Fibroblast of upper back skin (primary cell): ENCODE measurements at regions not wholly inside any gene's neighbourhood (a gene's known extent, or its start where the extent isn't known, plus 50 kb on each side); places are given as distances from the start of the nearest gene placed in this dataset.
"Not testable (repeated sequence)": the region's sequence is repeated elsewhere in the genome, so short reads cannot be mapped to it uniquely, and the experiment has no call there.

Experiments used
- DNase-seq: peaks from one replicate; pipeline ENCODE4 v3.0.0-alpha.2; 2013

DNA sequence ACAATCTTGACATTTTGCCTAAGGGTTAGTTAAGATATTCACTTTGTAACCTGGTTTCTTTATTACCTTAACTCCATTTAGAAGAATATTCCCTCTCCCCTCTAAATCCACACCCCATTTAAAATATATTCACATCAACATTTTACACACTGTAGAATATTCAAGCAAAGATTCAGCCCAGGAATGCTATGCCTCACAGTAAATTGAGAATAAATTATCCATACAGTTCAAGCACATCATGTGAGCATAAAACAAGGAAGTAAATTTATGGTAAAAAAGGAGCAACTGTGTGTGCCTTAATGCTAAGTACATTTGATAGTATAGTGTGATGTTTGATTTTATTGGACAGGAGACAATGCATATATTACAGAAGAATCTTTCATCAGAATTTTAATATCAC lies 806.6 kb upstream of the KIF2B start:
- DNase-seq, result no peak

DNA sequence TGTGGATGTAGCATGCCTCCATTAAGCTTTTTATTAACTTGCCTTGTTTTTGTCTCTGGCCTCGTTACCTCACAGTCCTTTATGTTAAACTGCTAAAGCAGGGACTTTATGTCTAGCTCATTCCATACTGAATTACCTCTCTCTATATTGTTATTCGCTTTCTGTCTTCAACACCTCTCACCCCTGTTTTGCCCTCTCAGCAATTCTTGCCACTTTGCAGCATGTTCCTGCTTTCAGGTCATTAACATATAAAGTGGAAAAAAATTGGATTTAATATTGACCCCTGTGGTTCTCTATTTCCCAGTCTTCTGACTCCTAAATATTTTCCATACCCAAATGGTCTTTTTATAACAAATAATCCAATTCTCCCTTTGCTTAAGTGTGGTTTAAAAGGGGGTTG lies 810.4 kb upstream of the KIF2B start:
- DNase-seq, result no peak

DNA sequence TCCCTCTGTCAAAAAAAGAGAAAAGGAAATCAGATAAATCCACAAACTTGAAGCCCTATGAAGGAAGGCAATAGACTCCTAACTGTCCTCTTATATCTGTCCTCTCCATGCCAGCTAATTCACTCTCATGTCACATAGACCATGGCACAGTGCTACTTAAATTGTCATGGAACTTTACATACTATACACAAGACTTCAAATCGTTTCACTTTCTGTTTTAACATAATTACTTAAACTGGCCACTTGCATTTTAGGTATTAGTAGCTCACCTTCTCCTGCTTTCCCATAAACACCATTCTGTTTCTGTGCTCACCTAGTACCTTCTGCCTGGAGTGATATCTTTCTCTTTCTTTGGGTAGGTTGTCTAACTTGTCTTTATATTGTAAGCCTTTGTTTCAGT lies 816.7 kb upstream of the KIF2B start:
- DNase-seq, result no peak

DNA sequence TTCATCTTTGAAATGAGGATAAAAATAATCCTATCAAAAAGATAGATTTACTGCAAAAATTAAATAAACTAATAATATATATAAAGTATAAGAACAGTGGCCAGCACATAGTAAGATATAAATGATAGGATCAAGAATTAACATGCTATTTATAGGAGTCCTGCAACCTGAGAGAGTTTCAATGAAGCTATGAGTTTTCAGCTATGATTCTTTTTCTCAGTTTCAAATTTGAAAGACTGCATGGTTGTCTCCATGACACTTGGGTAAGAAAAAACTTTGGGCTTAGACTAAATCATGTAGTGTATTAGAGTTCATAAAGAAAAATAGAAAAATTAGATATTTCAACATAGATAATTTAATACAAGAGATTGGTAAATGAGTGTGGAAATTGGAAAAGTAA lies 817.8 kb upstream of the KIF2B start:
- DNase-seq, result no peak

DNA sequence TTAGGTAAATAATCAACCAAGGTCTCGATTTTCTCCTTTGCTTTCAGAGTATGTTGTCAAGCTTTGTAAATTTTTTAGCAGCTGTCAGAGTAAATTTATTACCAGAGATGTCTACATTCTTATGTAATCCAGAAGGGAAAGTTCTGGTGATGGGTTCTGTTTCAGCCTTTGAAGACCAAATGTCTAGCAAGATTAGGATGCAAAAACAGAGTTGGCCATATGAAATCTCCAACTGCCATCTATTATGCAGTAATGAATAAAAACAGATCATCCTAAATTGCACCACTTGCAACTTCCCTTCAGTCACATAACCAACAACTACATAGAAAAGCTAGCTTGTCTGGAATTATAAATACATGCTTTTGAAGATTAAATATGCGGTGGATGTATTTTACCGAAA lies 826.8 kb upstream of the KIF2B start:
- no peak for DNase-seq

DNA sequence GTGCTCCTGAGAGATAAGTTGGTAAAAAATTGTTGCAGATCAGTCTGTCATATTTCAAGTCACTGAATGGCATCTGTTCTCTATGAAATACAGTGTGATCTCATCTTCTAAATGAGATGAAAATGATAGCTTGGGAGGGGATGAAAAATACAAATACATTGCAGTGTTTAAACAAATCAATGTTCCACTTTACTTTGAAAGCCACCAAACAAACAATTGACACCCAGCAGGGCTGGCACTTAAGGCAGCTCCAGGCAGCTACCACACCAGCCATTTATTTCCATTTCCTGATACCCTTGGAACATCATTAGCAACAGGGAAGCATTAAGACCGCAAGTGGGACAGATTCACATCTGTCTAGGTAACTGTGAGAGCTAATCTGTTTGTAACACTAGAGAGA lies 827.6 kb upstream of the KIF2B start:
- DNase-seq, result no peak

DNA sequence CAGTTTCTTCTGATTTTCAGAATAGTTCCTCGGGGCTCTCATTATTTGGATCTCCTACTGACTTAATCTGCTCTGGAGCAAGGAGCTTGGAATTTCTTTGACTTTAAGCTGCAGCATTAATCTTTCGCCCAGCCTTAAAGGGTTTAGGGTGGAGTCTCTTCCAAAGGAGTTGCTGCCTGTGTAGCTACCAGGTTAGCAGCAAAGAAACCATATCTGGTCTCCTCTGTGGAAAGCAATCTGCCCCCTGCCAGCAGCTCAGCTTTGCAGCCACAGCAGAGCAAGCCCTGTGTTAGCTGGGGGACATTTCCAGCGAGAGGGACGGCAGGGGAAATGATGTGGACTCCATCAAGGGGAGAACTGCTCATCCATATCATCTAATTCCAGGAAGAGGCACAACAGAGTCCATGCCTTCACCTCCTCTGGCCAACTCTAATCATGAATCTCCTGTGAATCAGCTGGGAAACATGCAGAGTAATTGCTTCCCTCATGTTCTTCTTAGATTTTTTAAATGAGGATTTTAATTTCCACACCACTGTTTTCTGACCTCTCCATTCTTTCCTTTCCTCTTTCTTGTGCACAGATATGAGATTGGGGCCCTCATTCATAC lies 827.6 kb upstream of the CA10 start:
- no peak for DNase-seq

DNA sequence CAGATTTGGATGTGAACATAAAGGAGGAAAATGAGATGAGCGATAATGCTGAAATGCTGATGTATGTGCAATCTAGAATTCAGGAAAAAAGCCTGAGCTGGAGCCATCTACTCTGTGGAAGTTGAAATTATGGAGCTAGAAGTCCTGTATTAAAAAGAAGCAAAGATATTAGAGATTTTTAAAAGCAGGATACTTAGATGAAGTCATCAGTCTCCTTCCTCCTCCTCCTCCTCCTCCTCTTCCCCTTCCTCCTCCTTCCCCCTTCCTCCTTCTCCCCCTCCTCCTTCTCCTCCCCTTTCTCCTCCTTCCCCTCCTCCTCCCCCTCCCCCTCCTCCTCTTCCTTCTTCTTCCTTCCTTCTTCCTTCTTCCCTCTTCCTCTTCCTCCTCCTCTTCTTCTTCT lies 823.8 kb upstream of the CA10 start:
- no peak for DNase-seq

DNA sequence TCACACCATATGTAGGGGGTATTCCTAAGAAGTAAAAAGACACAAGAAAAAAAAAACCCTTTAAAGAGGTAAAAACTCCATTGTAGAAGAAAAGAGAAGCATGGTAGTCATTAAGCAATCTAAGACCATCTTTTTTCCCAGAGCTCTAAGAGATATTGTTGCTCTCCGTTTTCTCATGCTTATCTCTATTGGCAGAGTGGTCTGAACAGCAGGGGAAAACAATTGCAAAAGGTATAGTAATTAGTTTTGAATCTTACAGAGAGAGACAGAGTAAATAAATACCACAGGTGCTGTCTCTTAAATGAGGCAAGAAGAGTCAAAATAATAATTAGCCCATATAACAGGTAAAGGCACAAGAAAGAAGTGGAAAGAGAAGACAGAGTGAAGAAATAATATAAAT lies 821.4 kb upstream of the CA10 start:
- DNase-seq, result no peak

DNA sequence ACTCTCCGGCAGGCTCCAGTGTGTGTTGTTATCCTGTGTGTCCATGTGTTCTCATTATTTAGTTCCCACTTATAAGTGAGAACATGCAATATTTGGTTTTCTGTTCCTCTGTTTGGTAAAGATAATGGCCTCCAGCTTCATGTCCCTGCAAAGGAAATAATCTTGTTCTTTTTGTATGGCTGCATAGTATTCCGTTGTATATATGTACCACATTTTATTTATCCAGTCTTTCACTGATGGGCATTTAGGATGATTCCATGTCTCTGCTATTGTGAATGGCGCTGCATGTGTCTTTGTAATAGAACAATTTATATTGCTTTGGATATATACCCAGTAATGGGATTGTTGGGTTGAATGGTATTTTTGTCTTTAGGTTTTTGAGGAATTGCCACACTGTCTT lies 807.3 kb upstream of the CA10 start:
- no peak for DNase-seq

DNA sequence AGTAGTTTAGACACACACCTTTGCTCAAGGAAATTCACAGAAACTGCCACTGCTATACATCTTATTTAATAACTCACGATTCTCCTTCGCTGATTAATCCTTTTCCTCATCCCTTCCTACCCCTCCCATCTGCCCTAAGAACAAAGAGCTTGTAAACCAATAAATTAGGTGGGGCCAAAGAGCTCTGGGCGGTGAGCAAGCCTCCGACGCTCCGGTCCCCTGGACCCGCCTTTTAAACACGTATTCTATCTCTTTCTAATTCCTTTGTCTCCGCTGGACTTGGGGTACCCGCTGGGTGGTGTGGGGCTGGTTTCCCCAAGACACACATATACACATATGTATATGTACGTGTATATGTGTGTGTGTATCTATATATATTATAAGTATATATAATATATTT lies 803.2 kb upstream of the CA10 start:
- DNase-seq, result not testable (repeated sequence)

DNA sequence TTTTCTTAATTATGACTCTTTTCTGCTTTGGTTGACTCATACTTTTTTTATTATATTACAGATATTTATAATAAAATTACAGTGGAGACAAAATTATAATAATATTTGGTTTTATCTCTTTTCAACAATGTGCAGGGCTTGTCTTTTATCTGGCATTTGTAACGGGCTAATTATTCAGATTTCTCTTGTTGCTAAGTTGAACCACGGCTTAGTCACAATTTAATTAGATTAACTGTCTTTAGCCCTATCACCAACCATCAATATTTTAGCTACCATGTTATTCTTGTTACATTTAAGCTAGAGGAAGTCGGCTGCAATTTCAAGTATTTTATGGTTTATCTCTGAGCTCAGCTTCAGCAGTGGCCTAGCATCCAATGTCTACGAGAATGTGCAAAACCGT lies 798.9 kb upstream of the CA10 start:
- DNase-seq, result no peak

DNA sequence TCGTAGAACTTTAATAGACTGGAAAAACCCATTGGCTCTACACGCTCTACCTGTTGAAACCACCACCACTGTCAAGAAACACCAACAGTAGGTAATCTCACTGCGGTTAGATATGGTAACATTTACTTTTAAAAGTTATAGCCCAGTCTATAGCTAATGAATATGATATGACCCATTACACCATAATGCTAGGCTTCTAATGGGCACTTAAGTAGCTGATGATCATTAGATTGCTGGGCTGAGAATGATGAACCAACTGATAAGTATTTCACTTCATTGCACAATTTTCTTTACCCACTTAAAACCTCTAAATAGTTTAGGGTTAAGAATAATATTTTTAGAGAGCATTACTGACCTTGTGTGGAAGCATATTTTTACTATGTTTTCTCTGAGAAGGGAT lies 788.9 kb upstream of the CA10 start:
- no peak for DNase-seq

DNA sequence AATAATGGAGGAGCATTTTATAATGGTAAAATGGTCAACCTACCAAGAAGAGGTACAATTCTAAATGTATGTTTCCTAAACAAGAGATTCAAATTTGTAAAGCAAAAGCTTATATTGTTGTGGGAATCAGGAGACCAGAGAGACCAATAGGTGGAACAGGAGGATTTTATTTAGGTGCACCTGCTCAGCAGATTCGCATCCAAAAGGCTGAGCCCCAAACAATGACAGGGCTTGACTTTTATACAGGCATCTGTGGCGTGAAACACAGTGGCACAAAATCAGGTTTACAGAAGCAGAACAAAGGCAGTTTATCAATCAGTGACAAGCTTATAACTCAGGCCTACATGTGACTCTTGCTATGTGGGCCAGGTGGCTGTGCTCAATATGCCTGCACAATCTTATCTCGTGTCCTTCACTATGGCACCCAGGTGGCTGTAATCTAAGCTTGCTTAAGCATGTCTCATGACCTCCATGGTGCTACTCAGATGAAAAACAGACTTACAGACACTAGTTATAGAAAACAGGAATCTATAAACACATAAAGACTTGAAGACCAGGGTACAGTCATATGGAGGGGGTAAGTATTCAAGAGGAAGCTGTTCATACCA lies 780.2 kb upstream of the CA10 start:
- no peak for DNase-seq

DNA sequence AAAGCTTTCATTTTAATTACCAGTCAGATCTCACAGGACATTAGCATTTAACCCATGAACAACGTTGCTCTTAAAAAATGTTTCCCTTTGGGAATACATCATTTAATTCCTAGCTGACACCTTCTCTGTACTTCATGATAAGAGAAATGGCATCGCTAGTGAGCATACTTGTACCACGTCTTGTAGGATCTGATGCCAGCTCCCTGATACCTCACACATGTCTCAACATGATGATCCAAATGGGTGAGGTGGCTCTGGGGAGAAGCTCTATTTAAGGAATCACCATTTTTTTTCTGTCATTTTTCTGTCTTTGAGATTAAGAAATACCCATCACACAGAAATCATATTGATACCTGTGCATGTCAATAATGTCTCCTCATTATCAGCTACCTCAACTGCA lies 772.1 kb upstream of the CA10 start:
- no peak for DNase-seq

DNA sequence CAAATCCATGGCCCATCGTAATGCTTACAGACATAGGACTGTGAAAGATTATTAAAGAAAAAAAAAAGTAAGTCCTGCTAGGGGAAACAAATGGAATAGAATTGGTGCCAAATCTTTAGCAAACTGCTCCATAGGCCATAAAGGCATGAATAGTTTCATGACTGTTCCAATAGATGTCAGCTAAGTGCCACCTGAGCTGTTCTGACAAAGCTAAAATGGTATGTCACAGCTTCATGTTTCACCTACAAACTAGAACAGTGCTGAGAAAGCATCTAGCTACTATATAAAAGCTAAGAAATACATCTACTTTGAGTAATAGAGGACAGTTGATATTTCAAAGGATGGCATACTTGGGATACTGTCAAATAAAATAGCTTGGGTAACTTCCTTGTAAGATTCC lies 771.6 kb upstream of the CA10 start:
- no peak for DNase-seq

DNA sequence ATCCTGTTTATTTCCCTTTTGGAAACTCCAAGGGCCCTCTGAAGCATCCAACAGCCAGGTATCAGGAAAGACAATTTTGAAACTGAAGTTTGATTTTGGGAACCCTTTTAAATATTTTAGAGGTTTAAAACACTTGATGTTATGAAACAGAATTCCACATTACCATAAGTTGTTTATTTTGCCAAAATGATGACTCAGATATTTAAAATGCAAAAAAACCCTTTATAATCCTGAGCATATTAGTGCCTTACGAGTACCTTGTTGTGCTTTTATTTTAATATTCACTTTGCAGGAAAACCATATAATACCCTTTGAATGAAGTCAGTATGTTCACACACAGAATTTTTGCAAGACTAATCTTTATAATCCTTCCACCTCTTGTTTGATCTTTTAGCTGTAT lies 765.1 kb upstream of the CA10 start:
- DNase-seq, result no peak

DNA sequence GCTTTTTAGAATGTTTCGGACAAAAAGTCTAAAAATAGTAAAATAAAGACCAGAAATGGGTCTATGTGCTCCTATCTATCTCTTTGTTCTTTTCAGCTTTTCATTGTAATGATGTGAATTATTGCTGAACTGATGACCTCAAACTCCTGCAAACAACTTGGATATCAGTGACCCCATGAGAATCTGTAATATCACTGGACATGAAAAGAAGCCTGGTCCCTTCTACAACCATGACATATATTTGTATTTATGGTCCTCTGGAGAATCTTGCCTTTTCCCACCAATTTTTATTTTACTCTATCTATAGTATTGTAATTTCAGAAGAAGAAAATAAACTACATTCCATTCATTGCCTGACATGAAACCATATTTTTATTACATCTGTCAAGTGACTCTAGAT lies 740.7 kb upstream of the CA10 start:
- DNase-seq, result no peak

DNA sequence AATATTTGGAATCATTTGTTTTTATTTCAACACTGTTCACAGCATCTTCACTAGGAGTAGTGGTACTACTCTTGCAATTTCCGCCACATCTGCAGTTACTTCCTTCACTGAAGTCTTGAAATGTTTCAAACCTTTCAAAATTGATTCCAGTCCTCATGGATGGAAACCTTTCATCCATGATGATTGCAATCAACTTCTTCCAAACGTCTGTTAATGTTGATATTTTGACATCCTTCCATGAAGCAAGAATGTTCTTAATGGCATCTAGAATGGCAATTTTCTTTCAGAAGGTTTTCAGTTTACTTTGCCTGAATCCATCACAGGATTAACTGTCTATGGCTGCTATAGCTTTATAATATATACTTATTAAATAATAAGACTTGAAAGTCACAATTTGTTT lies 736.8 kb upstream of the CA10 start:
- no peak for DNase-seq

DNA sequence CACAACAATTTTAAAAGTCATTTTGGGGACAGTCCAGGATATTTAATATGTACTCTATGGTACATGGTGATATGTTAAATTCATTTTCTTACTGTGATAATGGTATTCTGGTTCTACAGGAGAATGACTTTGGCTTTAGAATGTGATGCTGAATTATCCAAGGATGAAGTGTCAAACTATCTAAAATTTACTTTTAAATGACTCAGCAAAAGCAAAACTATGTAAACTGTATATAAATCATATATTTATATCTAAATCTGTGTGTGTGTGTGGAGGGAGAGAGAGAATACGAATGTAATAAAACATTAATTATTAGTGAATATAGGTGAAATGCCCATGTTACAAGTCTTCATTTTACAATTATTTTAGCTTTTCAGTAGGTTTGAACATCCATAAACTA lies 733.8 kb upstream of the CA10 start:
- DNase-seq, result no peak

DNA sequence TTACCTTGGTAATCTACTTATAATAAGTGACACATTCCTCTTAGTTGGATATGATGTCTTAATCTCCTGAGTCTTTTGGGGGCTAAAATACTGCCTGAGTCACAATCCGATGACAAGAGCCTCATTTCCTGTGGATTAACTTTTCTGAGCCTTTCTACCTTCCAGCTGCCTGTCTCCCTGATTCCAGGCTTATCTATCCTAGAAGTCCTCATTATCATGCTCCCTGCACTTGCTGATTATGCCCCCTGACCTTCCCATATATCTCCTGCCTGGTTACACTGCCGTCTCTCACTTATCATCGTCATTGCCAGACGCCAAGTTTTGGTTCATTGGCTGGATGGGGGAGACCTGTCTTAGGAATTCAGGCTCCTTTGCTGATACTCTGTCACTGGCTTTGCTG lies 727.4 kb upstream of the CA10 start:
- no peak for DNase-seq

DNA sequence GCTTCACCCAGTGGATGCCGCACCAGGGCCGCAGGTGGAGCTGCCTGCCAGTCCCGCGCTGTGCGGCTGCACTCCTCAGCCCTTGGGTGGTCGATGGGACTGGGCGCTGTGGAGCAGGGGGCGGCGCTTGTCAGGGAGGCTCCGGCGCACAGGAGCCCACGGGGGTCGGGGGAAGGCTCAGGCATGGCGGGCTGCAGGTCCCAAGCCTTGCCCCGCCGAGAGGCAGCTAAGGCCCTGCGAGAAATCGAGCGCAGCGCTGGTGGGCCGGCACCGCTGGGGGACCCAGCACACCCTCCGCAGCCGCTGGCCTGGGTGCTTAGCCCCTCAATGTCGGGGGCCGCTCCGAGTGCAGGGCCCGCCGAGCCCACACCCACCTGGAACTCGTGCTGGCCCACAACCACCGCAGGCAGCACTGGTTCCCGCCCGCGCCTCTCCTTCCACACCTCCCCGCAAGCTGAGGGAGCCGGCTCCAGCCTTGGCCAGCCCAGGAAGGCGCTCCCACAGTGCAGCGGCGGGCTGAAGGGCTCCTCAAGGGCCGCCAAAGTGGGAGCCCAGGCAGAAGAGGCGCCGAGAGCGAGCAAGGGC lies 725.5 kb upstream of the CA10 start:
- DNase-seq, result not testable (repeated sequence)

DNA sequence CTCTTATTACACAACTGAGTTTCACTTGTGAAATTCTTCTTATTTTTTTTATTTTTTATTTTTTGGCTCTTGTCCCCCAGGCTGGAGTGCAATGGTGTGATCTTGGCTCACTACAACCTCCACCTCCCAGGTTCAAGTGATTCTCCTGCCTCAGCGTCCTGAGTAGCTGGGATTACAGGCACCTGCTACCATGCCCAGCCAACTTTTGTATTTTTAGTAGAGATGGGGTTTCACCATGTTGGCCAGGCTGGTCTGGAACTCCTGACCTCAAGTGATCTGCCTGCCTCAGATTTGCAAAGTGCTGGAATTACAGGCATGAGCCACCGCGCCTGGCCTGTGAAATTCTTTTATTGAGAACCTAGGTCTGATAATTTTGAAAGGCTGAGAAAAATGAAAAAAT lies 688.3 kb upstream of the CA10 start:
- DNase-seq, result not testable (repeated sequence)

DNA sequence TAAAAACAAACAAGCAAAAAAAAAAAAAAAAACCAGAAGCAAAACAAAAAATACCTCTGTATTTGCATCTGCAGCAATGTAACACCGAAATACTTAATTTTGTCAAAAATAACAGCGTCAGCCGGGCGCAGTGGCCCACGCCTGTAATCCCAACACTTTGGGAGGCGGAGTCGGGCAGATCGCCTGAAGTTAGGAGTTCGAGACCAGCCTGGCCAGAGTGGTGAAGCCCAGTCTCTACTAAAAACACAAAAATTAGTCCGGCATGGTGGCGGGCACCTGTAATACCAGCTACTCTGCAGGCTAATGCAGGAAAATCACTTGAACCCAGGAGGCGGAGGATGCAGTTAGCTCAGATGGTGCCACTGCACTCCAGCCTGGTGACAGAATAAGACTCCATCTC lies 683.5 kb upstream of the CA10 start:
- DNase-seq, result no peak

DNA sequence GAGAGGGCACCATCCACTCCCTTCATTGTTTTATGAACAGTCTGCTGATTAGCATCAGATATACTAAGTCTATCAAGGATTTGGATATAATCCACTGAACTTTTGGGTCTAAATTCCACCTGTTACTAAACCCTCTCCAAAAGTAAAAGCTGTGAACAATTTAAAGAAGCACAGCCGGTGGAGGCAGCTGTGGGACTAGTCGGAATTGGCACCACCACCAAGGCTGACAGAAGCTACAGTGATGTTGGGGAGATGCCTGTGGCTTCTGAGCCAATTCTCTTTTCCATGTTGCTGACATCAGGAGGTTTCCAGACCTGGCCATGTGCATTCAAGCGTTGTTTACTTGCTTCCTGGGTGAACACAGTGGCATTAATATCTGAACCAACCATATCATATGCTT lies 679.0 kb upstream of the CA10 start:
- no peak for DNase-seq
